Coronary artery (tissue), 2 donors: ENCODE measurements at regions not wholly inside any gene's neighbourhood (a gene's known extent, or its start where the extent isn't known, plus 50 kb on each side); places are given as distances from the start of the nearest gene placed in this dataset.

ENCODE experiments used
- DNase-seq: peaks from one replicate; pipeline ENCODE4 v3.0.0-alpha.2; 2017; ENCODE audit warnings: low spot score
- H3K27ac ChIP-seq, 2 donors: fragments of 200-600 bp; sonication (generic); one replicate each; pipeline ENCODE4 v1.5.1; 2016 to 2019
- H3K4me3 ChIP-seq: fragments of 200-600 bp; sonication (generic); 2 replicates; pipeline ENCODE4 v1.5.1; 2016; ENCODE audit warnings: mild to moderate bottlenecking, moderate library complexity
- CTCF ChIP-seq: fragments of 200-600 bp; sonication (generic); IDR thresholded peaks from one replicate; pipeline ENCODE4 v1.5.1; 2019; ENCODE audit warnings: antibody characterized with exemption

- no peak overlapping the region for H3K4me3 ChIP-seq
- TF ChIP-seq CTCF: no peak
- no peak for DNase-seq
- no peak overlapping the region for H3K27ac ChIP-seq
Measured at GRCh38 chr14:40464531-40464930, 1032.3 kb upstream of the FBXO33 start.

- Histone ChIP-seq H3K27ac (no peak overlapping the region), H3K4me3 (no peak overlapping the region)
- no peak for DNase-seq
- no peak for TF ChIP-seq CTCF
Measured at GRCh38 chr14:40463886-40464285, 1031.7 kb upstream of the FBXO33 start.

- no peak overlapping the region for H3K27ac ChIP-seq
- DNase-seq: no peak
- no peak overlapping the region for H3K4me3 ChIP-seq
- TF ChIP-seq CTCF: no peak
Measured at GRCh38 chr14:40452674-40453073, 1020.4 kb upstream of the FBXO33 start.

- no peak overlapping the region for H3K4me3 ChIP-seq
- TF ChIP-seq CTCF: no peak
- H3K27ac ChIP-seq: no peak overlapping the region
- DNase-seq: no peak
Measured at GRCh38 chr14:40447017-40447416, 1014.8 kb upstream of the FBXO33 start.

GRCh38 chr14:40445020-40445419, 1012.8 kb upstream of the FBXO33 start:
- no peak for DNase-seq
- Histone ChIP-seq H3K4me3 (no peak overlapping the region), H3K27ac (no peak overlapping the region)
- no peak for TF ChIP-seq CTCF

GRCh38 chr14:40436551-40436950, 1004.3 kb upstream of the FBXO33 start:
- TF ChIP-seq CTCF: no peak
- H3K4me3 ChIP-seq: no peak overlapping the region
- no peak overlapping the region for H3K27ac ChIP-seq
- no peak for DNase-seq

GRCh38 chr14:40417777-40418401, 985.7 kb upstream of the FBXO33 start:
- no peak for DNase-seq
- no peak for TF ChIP-seq CTCF

More at GRCh38 chr14:40417777-40418401, 985.7 kb upstream of the FBXO33 start:
- H3K4me3 ChIP-seq: no peak overlapping the region
- no peak overlapping the region for H3K27ac ChIP-seq
